GM20000 (cell line): ENCODE measurements at regions not wholly inside any gene's neighbourhood (a gene's known extent, or its start where the extent isn't known, plus 50 kb on each side); places are given as distances from the start of the nearest gene placed in this dataset.

Experiments used
- DNase-seq: peaks from one replicate; pipeline ENCODE4 v3.0.0; 2012; ENCODE audit warnings: low spot score
- CTCF ChIP-seq: IDR thresholded peaks from 2 replicates; pipeline ENCODE4 v1.5.1; 2012; ENCODE audit warnings: mild to moderate bottlenecking, control low read depth; ENCODE audit errors: extremely low read depth, missing control alignments

GRCh38 chr4:105092768-105093167 is 53.9 kb upstream of the TET2 start:
- no peak for TF ChIP-seq CTCF
- no peak for DNase-seq

GRCh38 chr4:105093975-105094374 is 52.7 kb upstream of the TET2 start:
- DNase-seq = no peak
- TF ChIP-seq CTCF = no peak
